SKM-1 treated with dmso at 0.1 percent for 144 hours (cell line): ENCODE measurements at regions not wholly inside any gene's neighbourhood (a gene's known extent, or its start where the extent isn't known, plus 50 kb on each side); places are given as distances from the start of the nearest gene placed in this dataset.
"Not testable (repeated sequence)": the region's sequence is repeated elsewhere in the genome, so short reads cannot be mapped to it uniquely, and the experiment has no call there.

Source experiments
- DNase-seq: peaks from one replicate; lab custom pipeline; 2025; ENCODE audit not compliant: unreplicated experiment; lab: John Stamatoyannopoulos, UW

DNA sequence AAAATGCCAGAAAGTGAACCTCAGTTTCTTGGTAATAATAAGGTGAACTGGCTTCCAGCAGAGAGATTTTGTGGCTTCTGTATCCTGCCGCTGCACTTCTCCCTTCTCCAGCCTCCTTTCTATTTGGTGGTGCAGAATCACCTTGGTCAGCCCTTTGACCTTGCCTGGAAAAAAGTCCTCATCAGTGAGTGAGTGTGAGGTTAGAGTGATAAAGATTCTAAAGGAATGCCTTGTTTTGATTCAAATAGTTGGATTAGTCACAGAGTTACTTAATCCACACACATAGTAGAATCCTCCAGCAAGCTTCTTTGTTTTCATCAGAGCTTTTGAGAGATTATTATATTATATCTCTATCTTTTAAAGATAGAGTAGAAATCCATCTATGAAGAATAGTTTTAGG, 140.9 kb downstream of the KCNRG start:
- DNase-seq: no peak

- DNase-seq: no peak
These were observed 141.4 kb downstream of the KCNRG start for GRCh38 chr13:50156561-50157127.

DNA sequence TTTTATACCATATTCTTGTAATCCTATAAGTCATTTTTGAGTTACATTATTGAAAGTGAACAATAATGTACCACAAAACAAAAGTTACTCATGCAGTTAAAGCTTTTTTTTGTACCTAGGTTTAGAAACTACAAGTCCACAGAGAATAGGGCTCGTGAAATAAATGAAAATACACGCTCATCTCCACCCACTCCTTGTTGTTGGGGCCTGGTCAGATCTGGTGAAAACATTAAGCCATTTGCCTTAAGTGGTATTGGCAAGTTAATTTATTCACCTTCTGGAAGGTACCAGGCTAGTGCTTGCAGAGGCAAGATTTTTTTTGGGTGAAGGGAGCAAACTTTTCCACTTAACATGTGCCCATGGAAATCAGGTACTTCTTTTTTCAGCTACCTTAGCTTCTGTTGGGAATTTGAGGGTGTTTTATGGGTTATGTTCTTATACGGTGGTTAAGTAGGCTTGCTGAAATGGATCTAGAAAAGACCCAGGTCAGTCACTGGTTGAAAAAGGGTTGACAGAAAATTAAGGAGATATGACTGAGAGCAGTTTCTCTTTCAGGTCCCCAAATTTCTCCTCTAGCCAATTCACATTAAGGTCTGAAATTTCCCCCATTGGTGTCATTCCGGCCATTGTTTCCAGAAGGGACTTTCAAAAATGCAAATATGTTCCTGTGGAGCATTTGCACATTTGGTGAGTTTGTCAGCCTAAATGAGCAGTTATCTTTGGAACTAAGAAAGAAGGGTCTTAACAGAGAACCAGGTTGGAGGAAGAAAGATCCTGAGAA, 143.3 kb downstream of the KCNRG start:
- no peak for DNase-seq

DNA sequence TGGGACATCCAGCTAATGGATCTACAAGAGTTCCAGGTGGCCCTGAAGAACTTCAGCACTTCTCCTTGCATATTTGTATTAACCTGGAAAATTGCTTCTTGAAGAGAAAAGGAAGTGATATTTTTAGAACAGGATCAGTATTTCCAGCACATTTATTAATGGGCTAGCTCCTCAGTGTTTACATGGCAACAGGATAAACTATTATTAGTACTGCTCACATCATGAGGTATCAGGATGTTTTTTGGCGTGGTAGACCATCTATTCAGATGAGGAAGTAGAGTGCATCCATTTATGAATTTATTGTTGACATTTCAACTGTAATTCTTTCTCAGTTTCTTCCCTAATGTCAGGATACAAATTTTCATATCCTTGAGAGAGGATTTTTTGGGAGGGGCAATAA, 144.4 kb downstream of the KCNRG start:
- no peak for DNase-seq

DNA sequence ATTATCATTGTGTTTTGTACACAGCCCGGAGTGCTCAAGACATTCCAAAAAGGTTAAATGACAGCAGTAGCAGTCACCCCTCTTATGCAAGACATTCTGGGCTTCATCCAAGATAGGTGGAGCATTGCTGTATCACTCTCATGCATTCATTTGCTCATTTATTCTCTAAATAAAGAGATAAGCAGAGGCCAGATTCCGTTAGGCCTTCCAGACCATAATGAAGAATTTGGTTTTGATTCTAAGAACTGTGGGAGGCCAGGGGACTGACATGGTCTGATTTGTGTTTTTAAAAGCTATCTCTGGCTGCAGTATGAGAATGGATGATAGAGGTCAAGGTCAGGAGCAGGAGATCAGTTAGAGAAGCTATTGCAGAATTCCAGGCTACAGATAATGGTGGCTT, 145.8 kb downstream of the KCNRG start:
- DNase-seq: no peak

DNA sequence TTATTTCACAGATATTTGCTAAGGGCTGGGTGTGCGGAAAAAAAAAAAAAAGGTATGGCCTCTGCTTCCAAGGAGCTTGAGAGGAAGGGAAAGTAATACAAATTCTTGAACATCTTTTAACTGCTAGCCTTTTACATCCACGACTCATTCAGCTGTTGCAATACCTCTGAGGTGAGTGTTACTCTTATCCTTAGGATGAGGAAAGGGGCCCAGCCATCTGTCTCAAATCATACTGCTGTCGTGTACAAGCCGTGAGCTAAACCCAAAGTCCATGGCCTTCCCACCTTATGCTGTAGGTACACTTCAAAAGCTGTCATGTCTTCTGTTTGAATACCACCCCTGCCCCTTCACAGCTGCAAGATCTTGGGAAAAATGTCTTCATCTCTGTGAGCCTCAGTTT, 146.8 kb downstream of the KCNRG start:
- DNase-seq: no peak

DNA sequence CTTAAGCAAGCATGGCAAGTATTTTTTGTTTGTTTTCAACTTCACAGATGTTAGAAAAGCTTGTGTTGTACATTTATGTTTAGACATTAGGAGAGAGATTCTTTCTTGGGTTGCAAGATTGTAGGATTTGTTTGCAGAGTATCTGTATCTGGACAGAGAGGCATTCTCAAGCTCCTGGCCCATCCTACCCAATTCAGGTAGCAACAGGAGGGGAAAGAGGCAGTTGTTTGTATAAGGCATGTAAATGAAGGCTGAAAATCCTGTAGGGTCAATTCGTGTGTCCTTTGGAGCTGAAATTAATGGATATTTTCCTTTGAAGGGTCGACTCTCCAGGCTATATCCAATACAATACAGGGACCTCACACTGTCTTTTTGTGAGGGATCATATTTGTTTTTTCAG, 147.3 kb downstream of the KCNRG start:
- DNase-seq: no peak

DNA sequence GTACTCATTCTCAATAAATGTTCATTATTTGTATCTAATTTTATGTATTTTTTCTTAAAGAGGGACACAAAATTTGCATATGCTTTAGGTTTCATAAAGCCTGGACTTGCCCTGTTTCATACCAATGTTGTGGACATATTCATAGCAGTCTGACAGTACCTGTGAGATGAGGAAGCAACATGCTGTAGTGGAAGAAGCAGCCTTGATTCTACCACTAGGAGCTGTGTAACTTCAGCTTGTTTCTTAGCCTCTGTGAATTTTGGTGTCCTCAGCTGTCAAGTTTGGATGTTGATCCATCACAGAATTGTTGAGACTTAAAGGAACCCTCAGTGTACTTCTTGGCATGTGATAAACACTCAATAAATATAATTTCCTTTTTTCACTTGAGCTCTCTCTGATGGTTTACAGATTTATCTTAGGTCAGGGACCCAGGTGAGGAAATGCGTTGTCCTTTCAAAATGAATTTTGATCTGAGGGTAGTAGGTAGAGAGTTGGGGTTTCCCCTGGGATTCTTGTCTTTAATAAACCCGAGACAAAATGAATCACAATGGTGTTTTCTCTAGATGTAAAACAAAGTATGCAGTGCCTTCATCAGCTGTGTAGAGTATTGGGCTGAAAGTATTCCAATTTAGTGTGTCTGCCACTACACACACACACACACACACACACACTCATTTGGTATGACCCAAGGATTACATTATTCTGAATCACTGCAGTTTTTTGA, 152.1 kb downstream of the KCNRG start:
- DNase-seq: no peak

DNA sequence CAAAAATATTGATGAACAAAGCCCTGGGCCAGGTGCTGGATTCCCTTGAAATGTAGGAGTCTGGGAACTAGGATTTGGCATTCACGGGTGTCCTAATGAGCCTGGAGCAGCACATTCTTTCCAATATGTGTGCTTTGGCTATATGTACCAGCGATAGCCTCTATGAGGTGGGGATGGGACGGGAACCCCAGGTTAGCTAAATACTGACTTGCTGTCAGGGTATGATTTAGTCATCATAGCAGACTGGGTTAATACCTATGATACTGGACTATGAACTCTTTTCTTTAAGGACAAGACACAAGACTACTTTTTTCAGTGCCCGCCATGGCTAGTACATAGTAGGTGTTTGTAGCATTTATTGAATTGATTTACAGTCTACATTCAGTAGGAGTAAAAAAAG, 152.7 kb downstream of the KCNRG start:
- DNase-seq: no peak

DNA sequence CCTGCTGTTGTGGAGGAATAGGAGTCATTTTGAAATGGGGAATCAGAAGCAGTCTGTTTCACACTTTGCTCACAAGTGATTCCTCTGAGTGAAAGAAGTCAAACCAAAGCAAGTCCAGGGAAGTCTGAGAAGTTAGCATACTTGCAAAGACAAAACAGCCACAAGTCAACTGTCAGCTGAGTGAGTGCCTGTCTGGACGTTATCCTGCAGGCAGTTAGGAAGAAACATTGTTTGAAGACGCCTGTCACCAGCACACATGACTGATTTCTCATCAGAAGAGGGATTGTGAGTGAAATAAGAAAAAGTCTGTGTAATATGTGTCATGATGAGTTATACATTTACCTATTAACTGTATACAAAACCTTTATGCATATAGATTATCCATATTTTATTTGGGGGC, 153.5 kb downstream of the KCNRG start:
- DNase-seq: no peak

GRCh38 chr13:50170447-50171037, 155.3 kb downstream of the KCNRG start:
- DNase-seq: no peak

GRCh38 chr13:50171590-50172282, 156.5 kb downstream of the KCNRG start:
- no peak for DNase-seq

GRCh38 chr13:50173045-50173444, 157.8 kb downstream of the KCNRG start:
- not testable (repeated sequence) for DNase-seq

DNA sequence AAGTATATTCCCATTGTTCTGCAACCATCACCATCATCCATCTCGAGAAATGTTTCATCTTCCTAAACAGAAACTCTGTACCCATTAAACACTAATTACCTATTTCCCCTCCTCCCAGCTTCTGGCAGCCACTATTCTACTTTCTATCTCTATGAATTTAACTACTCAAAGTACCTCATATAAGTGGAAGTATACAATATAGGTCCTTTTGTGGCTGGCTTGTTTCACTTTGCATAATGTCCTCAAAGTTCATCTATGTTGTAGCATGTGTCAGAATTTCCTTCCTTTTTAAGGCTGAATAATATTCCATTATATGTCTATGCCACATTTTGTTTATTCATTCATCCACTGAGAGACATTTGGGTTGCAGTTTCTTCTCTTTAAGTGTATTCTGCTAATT, 159.4 kb downstream of the KCNRG start:
- no peak for DNase-seq

- no peak for DNase-seq
These were observed 164.7 kb downstream of the KCNRG start for GRCh38 chr13:50179977-50180376.

GRCh38 chr13:50185769-50186763, 170.8 kb downstream of the KCNRG start:
- DNase-seq: not testable (repeated sequence)

GRCh38 chr13:50187352-50188029, 172.2 kb downstream of the KCNRG start:
- no peak for DNase-seq

GRCh38 chr13:50188696-50189095, 173.5 kb downstream of the KCNRG start:
- DNase-seq: no peak

GRCh38 chr13:50189450-50189849, 174.2 kb downstream of the KCNRG start:
- DNase-seq: no peak

DNA sequence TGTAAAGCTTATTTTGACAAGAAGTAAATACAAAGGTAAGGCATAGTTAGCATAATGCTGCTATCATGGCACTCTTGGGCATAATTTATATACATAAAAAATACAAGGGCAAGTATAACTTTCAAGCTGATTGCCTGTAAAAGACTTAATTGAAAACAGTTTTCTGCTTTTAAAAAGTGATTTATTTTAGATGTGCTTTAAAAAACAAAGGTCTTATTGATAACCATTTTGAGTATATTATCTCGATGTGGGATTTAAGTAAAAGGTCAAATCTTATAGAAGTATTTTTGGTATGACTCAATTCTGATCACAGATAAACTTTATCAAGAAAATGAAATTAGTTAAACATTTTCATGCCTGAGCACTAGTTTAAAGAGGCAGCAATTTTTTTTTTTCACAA, 175.8 kb downstream of the KCNRG start:
- no peak for DNase-seq
